H1 (cell line): ENCODE measurements at regions not wholly inside any gene's neighbourhood (a gene's known extent, or its start where the extent isn't known, plus 50 kb on each side); places are given as distances from the start of the nearest gene placed in this dataset.

Experiments used
- CEBPB ChIP-seq: IDR thresholded peaks from 2 replicates; pipeline ENCODE4 v1.6.1; 2012; ENCODE audit warnings: low read depth, low read length
- POU5F1 ChIP-seq: IDR thresholded peaks from 2 replicates; pipeline ENCODE4 v1.6.1; 2011; ENCODE audit warnings: low read depth, mild to moderate bottlenecking, low read length, moderate library complexity
- YY1 ChIP-seq: IDR thresholded peaks from 2 replicates; pipeline ENCODE4 v1.6.1; 2011; ENCODE audit warnings: low read depth, mild to moderate bottlenecking, low read length

GRCh38 chr13:83634601-83635000 is 247.7 kb downstream of the SLITRK1 start (continued):
- no peak for TF ChIP-seq POU5F1
- TF ChIP-seq YY1: no peak
- no peak for TF ChIP-seq CEBPB
